DMS53 treated with DMSO at 0.1 percent for 48 hours (cell line): ENCODE measurements at regions not wholly inside any gene's neighbourhood (a gene's known extent, or its start where the extent isn't known, plus 50 kb on each side); places are given as distances from the start of the nearest gene placed in this dataset.
A peak's percentile ranks its signal among the peaks of the same experiment; 100 is the strongest.

Experiments used
- DNase-seq: peaks from one replicate; lab custom pipeline; 2025; ENCODE audit not compliant: unreplicated experiment; lab: John Stamatoyannopoulos, UW

GRCh38 chr2:120564213-120565094 lies 171.2 kb upstream of the GLI2 start:
- DNase-seq, result peak; percentile 73

DNA sequence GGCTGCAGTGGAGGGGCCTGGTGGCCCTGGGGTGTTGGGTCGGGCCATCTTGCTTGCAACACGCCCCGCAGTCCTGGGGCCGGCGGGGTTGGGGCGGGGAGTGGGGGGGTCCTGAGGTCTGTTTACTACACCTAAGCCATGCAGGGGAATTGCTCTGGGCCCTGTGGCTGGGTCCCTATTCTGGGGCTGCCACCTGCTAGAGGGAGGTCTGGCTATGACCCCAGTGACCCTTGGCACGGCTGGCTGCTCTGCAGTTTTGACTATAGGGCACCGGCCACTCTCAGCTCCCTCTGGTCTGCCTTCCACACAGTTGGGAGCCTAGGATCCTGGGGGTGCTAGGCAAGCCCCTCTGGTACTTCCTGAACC lies 170.6 kb upstream of the GLI2 start:
- no peak for DNase-seq

GRCh38 chr2:120565929-120566328 lies 169.7 kb upstream of the GLI2 start:
- peak; percentile 21 for DNase-seq

DNA sequence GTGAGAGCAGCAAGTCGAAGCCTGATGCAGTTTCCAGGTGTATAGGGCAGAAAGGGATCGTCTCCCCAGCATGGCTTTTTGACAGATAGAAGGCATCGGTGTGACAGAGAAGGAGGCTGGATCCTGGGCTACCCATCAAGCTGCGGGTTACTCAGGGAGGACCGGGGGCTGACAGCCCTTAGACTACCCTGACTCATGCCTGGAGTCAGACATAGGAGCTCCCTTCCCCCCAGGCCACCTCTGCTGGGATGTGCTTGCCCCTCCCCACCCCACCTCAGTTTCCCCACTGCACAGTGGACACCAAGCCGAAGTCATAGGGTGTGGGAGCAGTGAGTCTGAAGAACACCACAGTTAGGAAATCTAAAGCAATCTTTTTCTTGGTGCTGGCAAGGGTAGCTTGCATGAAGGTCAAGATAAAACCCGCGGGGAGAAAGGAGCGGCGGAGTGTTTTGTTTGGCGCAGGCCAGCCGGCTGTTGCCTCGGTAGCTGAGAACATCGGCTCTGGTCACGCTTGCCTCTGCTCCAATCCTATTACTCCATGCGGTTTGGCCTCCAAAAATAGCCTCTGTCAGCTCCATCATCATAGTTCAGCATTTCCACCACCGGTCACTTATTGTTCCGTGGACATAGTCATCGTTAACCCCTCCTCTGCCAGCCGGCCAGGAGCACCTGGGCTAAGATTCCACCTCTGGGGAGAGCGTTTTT lies 169.2 kb upstream of the GLI2 start:
- DNase-seq, result no peak

GRCh38 chr2:120567128-120567527 lies 168.5 kb upstream of the GLI2 start:
- no peak for DNase-seq

DNA sequence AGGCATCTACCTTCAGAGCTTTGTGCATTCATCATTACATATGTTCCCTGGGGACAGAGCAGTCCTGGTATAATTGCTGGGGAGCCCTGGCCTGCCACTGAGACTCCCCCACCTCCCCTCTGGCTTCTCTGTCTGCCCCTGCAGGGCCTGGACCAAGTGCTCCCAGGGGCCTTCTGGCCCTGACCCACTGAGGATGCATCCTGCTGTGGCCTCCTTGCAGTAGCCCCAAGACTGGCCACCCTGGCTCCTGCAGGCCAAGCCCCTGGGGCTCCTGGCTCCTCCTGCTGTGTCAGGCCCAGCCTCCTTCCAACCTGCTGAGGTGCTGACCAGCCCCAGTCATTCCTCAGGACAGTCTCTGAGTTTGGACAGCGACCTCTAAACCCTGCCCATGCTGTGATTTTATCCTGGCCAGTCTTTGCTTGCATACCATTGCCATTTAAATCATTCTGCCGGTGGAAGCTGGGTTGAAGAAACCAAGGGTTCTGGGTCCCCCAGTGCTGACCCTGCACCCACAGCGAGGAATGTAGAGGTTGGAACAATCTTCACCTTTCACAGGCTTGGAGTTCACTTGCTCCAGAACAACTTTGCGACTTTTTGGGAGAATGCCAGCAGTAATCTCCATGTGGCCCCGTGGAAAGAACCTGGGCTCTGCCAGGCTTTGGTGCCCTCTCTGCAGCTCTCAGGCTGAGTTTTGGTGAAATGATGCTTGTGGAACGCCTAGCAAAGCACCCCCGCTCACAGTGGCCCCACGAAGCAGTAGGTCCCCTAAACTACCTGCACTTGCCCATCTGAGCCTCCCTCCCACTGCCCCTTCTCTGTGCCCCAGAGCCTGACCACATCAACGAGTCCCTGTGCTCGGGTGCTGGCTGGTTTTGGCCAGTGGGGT lies 167.3 kb upstream of the GLI2 start:
- DNase-seq, result no peak

GRCh38 chr2:120568975-120569268 lies 166.7 kb upstream of the GLI2 start:
- DNase-seq, result no peak

- no peak for DNase-seq
Observed at GRCh38 chr2:120570001-120570400, 165.7 kb upstream of the GLI2 start.

DNA sequence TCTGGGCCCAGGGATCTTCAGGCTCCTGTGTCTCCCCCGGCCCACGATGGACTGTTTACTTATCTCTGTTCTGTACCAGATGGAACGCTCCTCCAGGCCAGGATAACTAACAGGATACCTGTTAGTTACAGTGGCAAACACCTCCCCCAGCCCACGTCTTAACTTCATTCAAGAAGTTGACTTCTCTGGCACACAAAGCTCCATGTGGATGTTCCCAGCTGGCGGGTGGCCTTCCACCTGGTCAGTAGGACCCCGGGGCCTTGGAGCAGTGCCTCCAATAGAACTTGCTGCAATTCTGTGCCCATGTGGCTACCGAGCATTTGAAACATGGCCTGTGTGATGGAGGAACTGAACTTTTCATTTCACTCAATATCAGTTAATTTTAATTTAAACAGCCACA lies 165.1 kb upstream of the GLI2 start:
- DNase-seq, result no peak

GRCh38 chr2:120571015-120571728 lies 164.5 kb upstream of the GLI2 start:
- no peak for DNase-seq

DNA sequence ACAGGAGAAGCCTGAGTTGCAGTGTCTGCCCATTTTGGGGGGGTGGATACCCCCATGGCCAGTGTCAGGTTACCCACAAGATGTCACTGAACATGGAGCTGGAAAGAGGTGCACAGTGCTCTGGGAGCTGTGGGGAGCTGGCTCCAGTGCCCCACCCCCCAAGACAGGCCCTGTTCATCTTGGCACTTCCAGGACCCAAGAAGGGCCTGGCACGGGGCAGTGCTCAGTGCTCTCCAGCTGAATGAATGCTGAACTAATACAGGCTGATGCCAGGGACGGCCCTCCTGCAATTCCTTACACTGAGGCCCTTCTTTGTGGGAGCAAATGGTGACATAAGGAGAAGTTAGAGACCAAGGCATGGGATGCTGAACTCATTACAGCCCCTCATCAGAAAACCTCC lies 163.4 kb upstream of the GLI2 start:
- DNase-seq, result no peak

- DNase-seq, result no peak
Observed at GRCh38 chr2:120574620-120575019, 161.0 kb upstream of the GLI2 start.

DNA sequence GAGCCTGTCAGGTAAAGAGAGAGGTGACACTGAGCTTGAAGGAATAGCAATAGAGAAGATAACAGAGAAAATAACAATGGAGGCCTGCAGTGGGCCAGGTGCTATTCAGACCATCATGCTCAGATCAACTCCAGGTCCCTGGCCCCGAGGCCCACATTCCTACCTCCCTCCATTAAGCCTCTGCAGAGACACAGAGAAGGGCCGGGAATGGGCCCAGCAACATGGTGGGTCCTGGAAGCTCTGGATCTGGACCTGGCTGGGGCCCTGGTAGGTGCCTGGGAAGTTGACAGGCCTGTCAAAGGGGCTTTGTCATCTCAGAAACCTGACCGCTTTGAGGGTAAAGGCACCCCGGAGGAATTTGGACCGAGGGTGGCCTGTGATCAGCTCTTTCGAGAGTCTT lies 159.7 kb upstream of the GLI2 start:
- no peak for DNase-seq

GRCh38 chr2:120576509-120577474 lies 158.9 kb upstream of the GLI2 start:
- DNase-seq, result peak; percentile 43

DNA sequence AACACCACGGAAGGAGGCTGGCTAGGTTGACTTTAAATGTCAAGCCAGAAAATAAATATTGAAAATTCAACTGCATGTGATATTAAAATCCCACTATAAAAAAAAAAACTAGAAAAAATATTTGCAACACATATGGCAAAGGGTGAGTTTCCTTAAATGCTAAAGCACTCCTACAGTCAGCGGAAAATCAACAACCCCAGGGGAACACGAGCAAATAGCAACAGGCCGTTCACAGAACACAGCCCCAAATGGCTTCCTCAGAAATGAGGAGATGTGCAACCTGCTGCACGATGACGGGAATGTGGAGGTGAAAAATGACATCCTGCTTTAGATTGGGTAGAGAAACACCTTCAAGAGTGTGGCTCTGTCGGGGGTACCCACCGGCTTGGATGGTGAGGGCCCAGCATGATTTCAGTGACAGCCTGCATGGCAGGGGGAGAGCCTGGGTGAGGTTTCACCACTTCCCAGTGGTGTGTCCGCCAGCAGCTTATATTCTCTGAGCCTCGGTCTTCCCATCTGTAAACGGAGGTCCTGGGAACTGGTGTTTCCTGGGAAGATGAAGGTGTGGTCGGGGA lies 157.9 kb upstream of the GLI2 start:
- no peak for DNase-seq

- DNase-seq, result no peak
Observed at GRCh38 chr2:120578576-120579352, 156.9 kb upstream of the GLI2 start.

DNA sequence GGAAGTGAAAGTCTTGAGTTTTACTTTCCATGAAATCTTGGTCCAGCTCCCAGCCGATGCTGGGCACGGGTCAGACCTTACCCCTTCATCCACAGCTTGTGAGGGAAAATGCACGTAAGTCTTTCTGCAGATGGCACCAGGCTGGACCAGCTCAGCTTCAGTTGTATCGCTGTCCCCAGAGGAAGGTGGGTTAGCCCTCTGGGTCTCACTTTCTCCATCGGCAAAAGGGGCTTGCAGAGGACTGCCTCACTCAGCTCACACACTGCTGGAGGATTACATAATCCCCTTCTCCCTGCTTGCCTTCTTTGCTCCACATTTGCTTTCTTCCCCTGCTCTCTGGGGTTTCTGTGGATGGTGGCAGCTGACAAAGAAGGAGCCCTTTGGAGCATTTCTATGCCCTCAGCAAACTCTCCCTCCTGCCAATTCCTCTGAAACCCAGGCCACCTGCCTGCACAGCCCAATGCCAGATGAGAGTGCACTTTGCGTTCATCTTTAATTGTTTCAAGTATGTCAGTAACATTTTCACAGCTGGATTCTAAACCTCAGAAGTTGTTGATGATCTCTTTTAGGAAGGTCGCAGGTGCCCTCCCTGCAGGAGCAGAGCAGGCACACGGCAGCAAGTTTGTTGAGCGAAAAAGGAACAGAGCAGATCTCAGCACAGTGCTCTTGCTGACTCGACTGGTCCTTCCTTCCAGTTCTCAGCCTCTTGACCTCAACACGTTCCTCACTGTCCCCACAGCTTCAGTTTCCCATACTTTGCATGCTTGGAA lies 155.6 kb upstream of the GLI2 start:
- no peak for DNase-seq

DNA sequence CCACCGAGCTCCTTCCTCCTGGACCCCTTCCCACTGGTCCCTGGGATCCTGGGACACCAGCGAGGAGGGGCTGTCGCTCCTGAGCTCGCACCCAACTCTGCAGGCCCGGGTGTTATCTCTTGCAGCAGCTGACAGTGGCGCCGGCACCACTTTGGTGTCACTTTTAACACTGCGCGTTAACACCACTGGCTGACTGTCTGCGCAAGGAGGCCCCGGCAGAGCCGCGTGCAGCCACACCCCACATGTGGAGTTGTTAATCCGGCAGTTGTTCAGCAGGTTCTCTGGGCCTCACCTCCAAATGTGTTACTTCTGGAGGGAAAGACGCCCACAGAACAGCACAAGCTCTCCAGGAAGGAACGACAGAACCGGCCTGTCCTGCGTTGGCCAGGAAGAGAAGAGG lies 155.0 kb upstream of the GLI2 start:
- no peak for DNase-seq
